Erythroblast (primary cell): ENCODE measurements at regions not wholly inside any gene's neighbourhood (a gene's known extent, or its start where the extent isn't known, plus 50 kb on each side); places are given as distances from the start of the nearest gene placed in this dataset.

ENCODE experiments used
- DNase-seq, 2 experiments: peaks; one replicate each; lab custom pipeline; 2025; lab: John Stamatoyannopoulos, UW
- GATA1 ChIP-seq: IDR thresholded peaks from 2 replicates; pipeline ENCODE4 v1.6.1; 2011; ENCODE audit warnings: low read depth, mild to moderate bottlenecking, control low read depth, low read length, moderate library complexity
- POLR2A ChIP-seq: IDR thresholded peaks from 2 replicates; pipeline ENCODE4 v1.6.1; 2011; ENCODE audit warnings: mild to moderate bottlenecking, low read length

DNA sequence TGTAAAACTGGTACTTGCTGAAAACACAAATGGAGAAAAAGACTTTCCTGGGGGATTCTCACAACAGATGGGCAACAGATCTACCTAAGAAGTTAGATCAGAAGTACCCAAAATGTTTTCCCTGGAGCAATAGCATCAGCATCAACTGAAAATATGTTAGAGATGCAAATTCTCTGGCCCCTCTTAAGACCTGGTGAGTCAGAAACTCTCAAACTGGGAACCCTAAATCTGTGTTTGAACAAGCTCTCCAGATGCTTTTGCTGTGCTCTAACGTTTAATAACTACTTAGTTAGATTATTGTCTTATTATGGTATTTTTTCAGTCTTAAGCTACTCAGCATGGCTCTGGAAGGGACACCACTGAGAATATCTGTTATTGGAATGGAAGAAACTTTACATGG is 55.2 kb upstream of the TRPC3 start:
- TF ChIP-seq POLR2A (no peak), GATA1 (no peak)
- no peak for DNase-seq

GRCh38 chr4:122005064-122005755 is 53.4 kb upstream of the TRPC3 start:
- no peak for DNase-seq
- TF ChIP-seq POLR2A, result no peak

- TF ChIP-seq POLR2A (no peak), GATA1 (no peak)
- peak; percentile 49 to 54 for DNase-seq
Measured at GRCh38 chr4:122003335-122003734, 51.5 kb upstream of the TRPC3 start.
